Pancreas (tissue), 10 donors: ENCODE measurements at regions not wholly inside any gene's neighbourhood (a gene's known extent, or its start where the extent isn't known, plus 50 kb on each side); places are given as distances from the start of the nearest gene placed in this dataset.

ENCODE experiments used
- ATAC-seq, 4 donors: fragments of 200-7000 bp; cut with Tn5 transposase; one replicate each; pipeline versions ENCODE4 v1.8.0 to v1.9.1; 2020; ENCODE audit warnings: mild to moderate bottlenecking in 4 of 4, moderate library complexity in 4 of 4
- DNase-seq, 6 donors: peaks; one replicate each; pipeline ENCODE4 v3.0.0-alpha.2; 2020
- FAIRE-seq: peaks from 2 replicates; lab custom pipeline; 2012; peaks lifted over from hg19 to GRCh38; lab: Jason Lieb, UNC
- H3K27ac ChIP-seq, 4 donors: fragments of 200-600 bp; sonication (generic); 1 replicate in 3 of 4; 2 replicates in 1 of 4; pipeline versions ENCODE4 v1.5.0 to v1.8.0; 2020
- H3K27me3 ChIP-seq, 4 donors: fragments of 200-600 bp; one replicate each; pipeline ENCODE4 v1.8.0; 2021
- H3K36me3 ChIP-seq, 3 donors: fragments of 200-600 bp; sonication (generic) in 1 of 3; one replicate each; pipeline versions ENCODE4 v1.5.0 to v1.8.0; 2020 to 2021
- H3K4me1 ChIP-seq, 3 donors: fragments of 200-600 bp; one replicate each; pipeline ENCODE4 v1.8.0; 2021
- H3K4me3 ChIP-seq, 4 donors: fragments of 200-600 bp; sonication (generic) in 2 of 4; one replicate each; pipeline versions ENCODE4 v1.5.0 to v1.8.0; 2020 to 2021
- H3K9me3 ChIP-seq, 4 donors: fragments of 200-600 bp; one replicate each; pipeline ENCODE4 v1.8.0; 2021
- WGBS, 2 donors: extraction: QIAGEN DNeasy Blood & Tissue Kit; methylation state at CpG; one replicate each; pipeline ENCODE4 v1.1.7; 2013; 5-methylcytosine and 5-hydroxymethylcytosine counted together
- intact Hi-C, 3 donors: fragments of 100-400 bp; cut with DNase I; formaldehyde crosslinking; loops; one replicate each; pipeline versions ENCODE4 v1.11.1 to v1.14.2; 2022
- TF ChIP-seq, protein P1 (sequence below), 4 donors: fragments of 200-600 bp; sonication (generic) in 3 of 4; IDR thresholded peaks; one replicate each; pipeline versions ENCODE4 v1.5.0 to v1.8.0; 2021; ENCODE audit warnings: antibody characterized with exemption in 4 of 4
- donor health status: healthy with polysubstance abuse.
- donor health status: DM: no; HTN: no; CAD: no; lungs with moderate emphysema.
- donor health status: DM: no; HTN: no; CAD: no.
- donor health status: control.
- donor health status: control.
- donor health status: Bipolar disorder and iron deficiency.
- donor health status: DM: yes; HTN: yes; CAD: no.
- donor health status: DM: no; HTN: no; CAD: no.
- donor health status: DM: no; HTN: no; CAD: no.
- donor health status: DM: yes; HTN: yes; CAD: no.

DNA sequence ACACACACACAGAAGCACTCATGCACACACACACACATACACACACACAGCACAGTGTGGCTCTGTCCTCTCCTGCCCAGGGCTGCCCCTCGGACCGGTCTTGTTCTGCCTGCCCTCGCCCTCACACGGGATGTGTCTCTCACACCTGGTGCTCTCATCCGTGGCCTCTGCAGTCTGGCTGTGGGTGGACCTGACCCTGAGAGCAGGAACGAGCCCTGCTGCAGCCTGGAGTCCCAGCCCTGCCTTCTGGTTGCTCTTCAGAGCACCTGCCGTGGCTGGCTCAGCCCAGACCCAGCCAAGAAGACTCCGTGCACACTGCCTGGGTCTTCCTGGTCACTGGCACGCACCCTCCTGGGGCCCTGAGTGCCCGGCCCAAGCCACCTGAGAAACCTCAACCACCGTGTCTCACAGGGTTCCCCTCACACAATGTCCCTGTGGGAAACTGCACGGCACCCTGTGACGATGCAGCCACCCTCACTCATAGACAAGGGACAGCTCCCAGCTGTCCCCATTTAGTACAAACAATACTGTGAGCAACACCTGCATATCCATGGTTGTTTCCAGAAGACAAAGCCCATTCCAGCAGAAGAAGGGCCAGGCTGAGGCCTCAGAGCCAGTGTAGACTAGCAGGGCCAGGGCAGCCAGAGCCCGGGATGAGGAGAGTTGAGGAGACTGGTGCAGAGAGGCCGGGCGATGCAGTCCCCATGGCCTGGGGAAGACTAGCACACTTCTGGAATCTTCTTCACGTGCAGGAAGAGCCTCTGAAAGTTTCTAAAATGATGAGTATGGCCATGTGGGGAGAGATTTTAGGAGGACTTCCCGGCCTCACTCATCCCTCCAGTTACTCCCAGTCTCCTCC is 234.0 kb downstream of the NPHP4 start:
- TF ChIP-seq, protein P1, sequence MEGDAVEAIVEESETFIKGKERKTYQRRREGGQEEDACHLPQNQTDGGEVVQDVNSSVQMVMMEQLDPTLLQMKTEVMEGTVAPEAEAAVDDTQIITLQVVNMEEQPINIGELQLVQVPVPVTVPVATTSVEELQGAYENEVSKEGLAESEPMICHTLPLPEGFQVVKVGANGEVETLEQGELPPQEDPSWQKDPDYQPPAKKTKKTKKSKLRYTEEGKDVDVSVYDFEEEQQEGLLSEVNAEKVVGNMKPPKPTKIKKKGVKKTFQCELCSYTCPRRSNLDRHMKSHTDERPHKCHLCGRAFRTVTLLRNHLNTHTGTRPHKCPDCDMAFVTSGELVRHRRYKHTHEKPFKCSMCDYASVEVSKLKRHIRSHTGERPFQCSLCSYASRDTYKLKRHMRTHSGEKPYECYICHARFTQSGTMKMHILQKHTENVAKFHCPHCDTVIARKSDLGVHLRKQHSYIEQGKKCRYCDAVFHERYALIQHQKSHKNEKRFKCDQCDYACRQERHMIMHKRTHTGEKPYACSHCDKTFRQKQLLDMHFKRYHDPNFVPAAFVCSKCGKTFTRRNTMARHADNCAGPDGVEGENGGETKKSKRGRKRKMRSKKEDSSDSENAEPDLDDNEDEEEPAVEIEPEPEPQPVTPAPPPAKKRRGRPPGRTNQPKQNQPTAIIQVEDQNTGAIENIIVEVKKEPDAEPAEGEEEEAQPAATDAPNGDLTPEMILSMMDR (IDR thresholded peaks at IDR 0.05), result no peak
- Histone ChIP-seq H3K27me3 (no peaks in the 10 kb centered on the region), H3K36me3 (no peaks in the 10 kb centered on the region), H3K4me1 (peaks cover 0 to 3% (median 0%) of the 10 kb centered on the region in 3 donors), H3K9me3 (no peaks in the 10 kb centered on the region), H3K4me3 (no peak overlapping the region), H3K27ac (no peak overlapping the region)
- WGBS, 2 donors, result 55 to 65% methylated on average over 18 of the region's 18 CpGs
- ATAC-seq, result no peak
- FAIRE-seq, result no peak
- intact Hi-C loops, result no loop called here
- peak in 1 of 6 donors; percentile 45 for DNase-seq

DNA sequence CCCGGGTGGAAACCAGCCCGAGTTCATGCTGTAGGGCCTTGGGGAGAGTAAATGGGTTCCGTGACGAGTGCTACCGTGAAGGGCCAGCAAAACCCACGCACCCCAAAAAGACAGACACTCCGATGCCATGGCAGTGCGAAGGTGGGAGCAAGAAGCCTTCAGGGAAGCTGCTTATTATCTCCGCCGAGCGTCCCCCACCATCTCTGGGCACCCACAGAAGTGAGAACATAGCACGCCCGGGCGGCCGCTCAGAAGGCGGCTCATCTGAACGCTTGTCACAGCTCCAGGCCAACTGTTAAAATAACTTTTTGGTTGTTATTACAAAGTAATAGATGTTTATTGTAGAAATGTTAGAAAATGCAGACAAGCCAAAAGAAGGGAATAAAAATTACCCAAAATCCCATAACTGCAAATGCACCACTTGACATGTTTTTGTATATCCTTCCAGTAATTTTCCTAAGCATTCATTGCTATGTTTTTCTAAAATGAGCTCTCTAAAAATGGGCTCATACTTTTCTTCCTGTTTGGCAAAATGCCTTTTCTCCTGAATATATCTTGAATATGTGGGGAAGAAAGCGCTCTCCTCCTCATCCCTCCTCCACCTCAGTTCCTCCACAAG is 234.9 kb downstream of the NPHP4 start:
- H3K36me3 ChIP-seq, result no peaks in the 10 kb centered on the region
- H3K4me3 ChIP-seq, result no peak overlapping the region
- H3K27me3 ChIP-seq, result no peaks in the 10 kb centered on the region
- H3K9me3 ChIP-seq, result no peaks in the 10 kb centered on the region
- H3K27ac ChIP-seq, result no peak overlapping the region
- ATAC-seq (no peak), DNase-seq (peak in 1 of 6 donors; percentile 39), FAIRE-seq (no peak)
- 72 to 83% methylated on average over 18 of the region's 18 CpGs for WGBS, 2 donors
- intact Hi-C loops, result no loop called here
- TF ChIP-seq, protein P1 (IDR thresholded peaks at IDR 0.05), result no peak
- peaks cover 0 to 3% (median 0%) of the 10 kb centered on the region in 3 donors for H3K4me1 ChIP-seq

DNA sequence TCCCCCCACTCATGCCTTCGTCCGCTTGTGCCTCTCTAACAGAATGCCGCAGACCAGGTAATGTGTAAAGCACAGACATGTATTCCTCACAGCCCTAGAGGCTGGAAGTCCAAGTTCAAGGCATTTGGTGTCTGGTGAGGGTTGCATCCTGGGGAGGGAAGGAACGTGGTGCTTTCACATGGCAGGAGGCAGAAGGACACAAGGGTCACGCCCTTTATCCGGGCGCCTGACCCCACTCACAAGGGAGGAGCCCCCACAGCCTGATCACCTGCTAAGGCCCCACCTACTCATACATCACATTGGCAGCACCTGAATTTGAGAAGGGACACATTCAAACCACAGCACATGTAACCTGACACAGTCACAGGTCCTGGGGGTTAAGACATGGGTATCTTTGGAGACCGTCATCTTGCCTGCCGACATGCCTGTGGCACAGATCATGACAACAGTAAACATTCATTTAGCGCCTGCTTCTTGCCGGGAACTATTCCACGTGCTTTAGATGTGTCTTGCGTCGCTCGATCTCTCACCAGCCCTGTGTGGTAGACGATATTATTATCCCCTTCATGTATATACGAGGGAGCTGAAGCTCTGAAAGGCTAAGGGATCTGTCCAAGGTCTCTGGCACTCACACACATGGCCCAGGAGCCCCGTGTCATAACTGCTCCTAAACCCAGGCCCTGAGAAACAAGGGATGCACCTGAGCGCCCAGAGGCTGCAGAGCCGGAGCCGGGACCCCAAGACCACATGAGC is 235.6 kb downstream of the NPHP4 start:
- 59 to 63% methylated on average over 21 of the region's 21 CpGs for WGBS, 2 donors
- TF ChIP-seq, protein P1 (IDR thresholded peaks at IDR 0.05), result no peak

DNA sequence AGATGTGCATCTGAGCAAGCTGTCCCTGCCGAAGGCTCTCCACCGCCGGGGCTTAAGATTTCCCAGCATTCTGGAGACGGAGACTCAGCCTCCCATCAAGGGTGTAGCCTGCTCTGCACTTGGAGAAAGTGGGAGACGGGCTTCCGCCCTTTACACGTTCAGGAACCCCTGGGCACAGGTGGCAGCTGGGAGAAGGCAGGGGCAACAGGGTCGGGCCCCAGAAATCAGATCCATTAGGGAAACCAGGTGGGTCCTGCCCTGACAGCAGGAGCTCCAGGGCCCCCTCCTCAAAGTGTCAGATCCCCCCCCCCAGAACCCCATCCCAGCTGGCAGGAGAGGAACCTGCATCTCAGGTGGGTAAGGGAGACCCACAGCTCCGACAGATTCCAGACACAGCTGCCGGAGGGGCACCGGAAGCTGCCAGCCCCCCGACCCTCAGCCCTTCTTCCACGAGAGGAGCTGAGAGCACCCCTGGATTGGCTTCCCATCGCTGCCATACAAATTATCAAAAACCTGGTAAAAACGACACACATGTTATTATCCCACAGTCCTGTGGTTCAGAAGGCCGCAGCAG is 236.6 kb downstream of the NPHP4 start:
- Histone ChIP-seq H3K36me3 (no peaks in the 10 kb centered on the region), H3K4me3 (no peak overlapping the region), H3K9me3 (no peaks in the 10 kb centered on the region), H3K27ac (no peak overlapping the region), H3K27me3 (no peaks in the 10 kb centered on the region), H3K4me1 (no peaks in the 10 kb centered on the region)
- intact Hi-C loops, result no loop called here
- FAIRE-seq (no peak), DNase-seq (peak in 1 of 6 donors; percentile 22), ATAC-seq (no peak)
- WGBS, 2 donors, result 61 to 69% methylated on average over 16 of the region's 16 CpGs
- TF ChIP-seq, protein P1 (IDR thresholded peaks at IDR 0.05), result no peak

More for the DNA sequence above, 235.6 kb downstream of the NPHP4 start:
- Histone ChIP-seq H3K27ac (no peak overlapping the region), H3K9me3 (no peaks in the 10 kb centered on the region), H3K36me3 (no peaks in the 10 kb centered on the region), H3K4me1 (peaks cover 0 to under 1% (median 0%) of the 10 kb centered on the region in 3 donors), H3K27me3 (no peaks in the 10 kb centered on the region), H3K4me3 (no peak overlapping the region)
- intact Hi-C loops, result no loop called here
- ATAC-seq (no peak), DNase-seq (no peak), FAIRE-seq (no peak)
